ENCODE measurements at regions not wholly inside any gene's neighbourhood (a gene's known extent, or its start where the extent isn't known, plus 50 kb on each side); places are given as distances from the start of the nearest gene placed in this dataset.
"Not testable (repeated sequence)": the region's sequence is repeated elsewhere in the genome, so short reads cannot be mapped to it uniquely, and the experiment has no call there.

- DNase-seq = no peak
These were observed 190.3 kb downstream of the TMEM167A start for GRCh38 chr5:82886911-82887310.

- DNase-seq = no peak
These were observed 191.4 kb downstream of the TMEM167A start for GRCh38 chr5:82885627-82886389.

- no peak for DNase-seq
These were observed 192.2 kb downstream of the TMEM167A start for GRCh38 chr5:82884821-82885471.

- no peak for DNase-seq
These were observed 194.9 kb downstream of the TMEM167A start for GRCh38 chr5:82882316-82882715.

DNA sequence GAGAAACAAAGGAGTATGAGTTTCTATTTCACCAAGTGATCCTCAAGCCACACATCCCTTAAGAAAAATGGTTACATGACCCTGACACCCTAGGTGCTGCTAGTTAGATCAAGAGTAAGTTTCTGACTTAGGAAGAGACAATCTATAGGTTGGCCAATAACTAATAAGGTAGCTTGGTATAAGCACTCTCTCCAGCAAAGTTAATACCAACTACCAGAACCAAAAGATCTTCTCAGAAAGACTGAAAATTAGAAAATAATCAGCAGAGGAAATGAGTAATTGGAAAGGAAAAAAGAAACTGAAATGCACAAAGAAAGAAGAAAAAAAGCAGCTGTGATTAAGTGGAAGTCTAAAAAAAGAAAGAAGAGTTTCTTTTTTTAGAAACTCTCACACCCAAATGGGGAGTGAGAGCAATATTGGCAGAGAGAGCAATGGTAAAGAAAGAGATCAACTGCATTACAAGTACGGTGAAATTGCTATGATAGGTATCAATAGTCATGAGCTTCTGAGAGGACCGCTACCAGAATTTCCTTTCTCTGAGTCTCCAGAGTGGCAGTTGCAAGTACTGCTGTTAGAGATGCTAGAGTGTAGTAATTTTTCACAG lies 195.5 kb downstream of the TMEM167A start:
- DNase-seq = no peak

- DNase-seq = no peak
These were observed 198.1 kb downstream of the TMEM167A start for GRCh38 chr5:82879089-82879488.

GRCh38 chr5:82873452-82873851 lies 203.7 kb downstream of the TMEM167A start:
- no peak for DNase-seq

- DNase-seq = not testable (repeated sequence)
These were observed 204.6 kb downstream of the TMEM167A start for GRCh38 chr5:82872321-82873288.

DNA sequence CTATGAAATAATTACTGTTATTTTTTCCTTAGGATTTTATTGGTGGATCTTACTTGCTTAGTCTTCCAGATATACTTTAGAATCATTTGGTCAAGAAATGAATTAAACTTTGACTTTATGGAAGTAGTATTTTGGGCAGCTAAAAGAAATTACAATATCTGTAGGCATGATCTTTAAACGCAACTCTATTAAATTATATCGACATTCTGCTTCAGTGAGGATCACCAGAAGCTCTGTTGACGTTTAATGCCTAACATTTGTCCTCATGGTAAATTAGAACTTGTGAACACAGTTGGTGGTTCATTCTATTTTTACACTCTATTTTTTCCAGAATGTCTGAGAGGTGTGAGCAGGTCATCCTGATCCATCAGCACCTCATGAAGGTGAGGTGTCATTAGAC lies 211.6 kb downstream of the TMEM167A start:
- no peak for DNase-seq

GRCh38 chr5:82863266-82863665 lies 213.9 kb downstream of the TMEM167A start:
- no peak for DNase-seq

- DNase-seq = no peak
These were observed 214.5 kb downstream of the TMEM167A start for GRCh38 chr5:82862711-82863110.

DNA sequence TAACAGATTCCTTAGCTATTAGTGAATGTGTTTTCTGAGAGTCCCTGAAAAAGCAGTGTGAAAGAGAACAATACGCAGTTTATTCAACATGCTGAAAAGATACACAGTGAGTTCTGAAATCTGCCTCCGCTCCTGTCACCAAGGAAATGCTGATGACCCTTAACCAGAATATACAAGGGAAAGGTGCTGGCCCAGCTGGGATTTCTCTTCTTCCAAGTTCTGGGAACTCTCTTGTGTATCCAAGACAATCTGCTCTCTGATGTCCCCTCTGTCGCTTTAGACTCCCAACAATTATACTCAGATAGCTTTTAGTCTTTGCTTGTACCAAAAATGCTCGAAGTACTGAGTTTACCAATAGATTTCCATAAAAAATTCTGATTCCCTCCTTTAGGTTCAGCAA lies 214.9 kb downstream of the TMEM167A start:
- no peak for DNase-seq

DNA sequence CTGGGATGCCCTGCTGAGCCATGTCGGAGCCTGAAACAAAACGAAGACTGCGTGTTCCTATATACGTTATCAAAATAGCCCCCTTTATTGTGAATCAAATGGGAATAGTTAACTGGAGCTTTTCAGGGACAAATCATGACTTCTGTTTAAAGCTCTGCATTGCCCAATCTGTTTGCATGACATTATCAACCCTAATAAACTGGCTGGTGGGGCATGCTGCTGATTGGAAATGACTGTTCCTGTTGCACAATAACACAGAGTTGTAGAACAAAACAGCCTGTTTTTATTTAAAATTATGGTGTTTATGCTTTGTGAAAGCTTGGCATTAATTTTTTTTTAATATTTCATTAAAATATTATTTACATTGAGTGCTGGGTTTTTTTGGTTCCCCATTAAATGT lies 215.5 kb downstream of the TMEM167A start:
- DNase-seq = no peak

GRCh38 chr5:82859451-82860140 lies 217.6 kb downstream of the TMEM167A start:
- no peak for DNase-seq

- DNase-seq = no peak
These were observed 218.8 kb downstream of the TMEM167A start for GRCh38 chr5:82858151-82859025.

- no peak for DNase-seq
These were observed 221.2 kb downstream of the TMEM167A start for GRCh38 chr5:82855893-82856550.

GRCh38 chr5:82854956-82855355 lies 222.2 kb downstream of the TMEM167A start:
- no peak for DNase-seq

DNA sequence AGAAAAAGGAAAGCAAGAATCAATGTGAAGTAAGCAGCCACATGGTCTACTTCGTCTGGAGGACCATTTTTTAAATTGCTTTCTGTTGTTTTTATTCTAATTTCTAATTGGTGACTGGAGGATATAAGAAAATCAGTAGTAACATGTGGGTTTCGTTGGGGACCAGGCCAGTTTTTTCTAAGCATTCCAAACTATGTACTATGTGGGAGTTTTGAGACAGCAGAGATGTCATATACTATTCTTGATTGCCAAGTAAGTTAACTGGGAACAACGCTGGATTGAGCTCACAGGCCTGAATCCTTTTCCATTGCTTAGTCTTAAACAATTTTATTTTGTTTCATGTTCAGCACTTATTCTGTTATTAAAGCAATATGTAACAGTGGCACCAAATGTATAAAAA lies 225.7 kb downstream of the TMEM167A start:
- DNase-seq = no peak

- no peak for DNase-seq
These were observed 226.8 kb downstream of the TMEM167A start for GRCh38 chr5:82850393-82850792.

GRCh38 chr5:82849885-82850284 lies 227.3 kb downstream of the TMEM167A start:
- DNase-seq = no peak

- DNase-seq = no peak
These were observed 229.6 kb downstream of the TMEM167A start for GRCh38 chr5:82847562-82847961.
